ENCODE measurements at regions not wholly inside any gene's neighbourhood (a gene's known extent, or its start where the extent isn't known, plus 50 kb on each side); places are given as distances from the start of the nearest gene placed in this dataset.

GRCh38 chr22:19663821-19664355 lies 50.4 kb upstream of the SEPTIN5 start:
- Histone ChIP-seq H4K20me1 (ENCODE audit: low read length) (no peaks in the 10 kb centered on the region), H3K27ac (ENCODE audit: low read length) (no peak overlapping the region), H2AFZ (ENCODE audit: low read length) (no peak overlapping the region), H3K27me3 (ENCODE audit: low read length) (no peaks in the 10 kb centered on the region), H3F3A (ENCODE audit: low read length, unreplicated experiment) (no peaks in the 10 kb centered on the region), H3K9me3 (ENCODE audit: low read length) (no peaks in the 10 kb centered on the region), H3K4me1 (ENCODE audit: insufficient read depth, low read length) (no peaks in the 10 kb centered on the region), H3K4me3 (ENCODE audit: low read length) (no peak overlapping the region), H3K4me2 (ENCODE audit: low read length) (no peak overlapping the region), H3K9me2 (replicated peaks; ENCODE audit: low read length) (no peaks in the 10 kb centered on the region), H3K79me2 (ENCODE audit: low read length) (no peaks in the 10 kb centered on the region), H3K36me3 (ENCODE audit: low read depth, low read length) (no peaks in the 10 kb centered on the region), H3K9ac (ENCODE audit: low read length) (no peak overlapping the region)
- ATAC-seq (no peak), DNase-seq (no peak)
- BruUV-seq (replicated peaks) = no TSS peak
- CTCF ChIA-PET = no interaction called here
- POLR2A ChIA-PET (ENCODE audit: unreplicated experiment) = no interaction called here
- TF ChIP-seq, protein P1, sequence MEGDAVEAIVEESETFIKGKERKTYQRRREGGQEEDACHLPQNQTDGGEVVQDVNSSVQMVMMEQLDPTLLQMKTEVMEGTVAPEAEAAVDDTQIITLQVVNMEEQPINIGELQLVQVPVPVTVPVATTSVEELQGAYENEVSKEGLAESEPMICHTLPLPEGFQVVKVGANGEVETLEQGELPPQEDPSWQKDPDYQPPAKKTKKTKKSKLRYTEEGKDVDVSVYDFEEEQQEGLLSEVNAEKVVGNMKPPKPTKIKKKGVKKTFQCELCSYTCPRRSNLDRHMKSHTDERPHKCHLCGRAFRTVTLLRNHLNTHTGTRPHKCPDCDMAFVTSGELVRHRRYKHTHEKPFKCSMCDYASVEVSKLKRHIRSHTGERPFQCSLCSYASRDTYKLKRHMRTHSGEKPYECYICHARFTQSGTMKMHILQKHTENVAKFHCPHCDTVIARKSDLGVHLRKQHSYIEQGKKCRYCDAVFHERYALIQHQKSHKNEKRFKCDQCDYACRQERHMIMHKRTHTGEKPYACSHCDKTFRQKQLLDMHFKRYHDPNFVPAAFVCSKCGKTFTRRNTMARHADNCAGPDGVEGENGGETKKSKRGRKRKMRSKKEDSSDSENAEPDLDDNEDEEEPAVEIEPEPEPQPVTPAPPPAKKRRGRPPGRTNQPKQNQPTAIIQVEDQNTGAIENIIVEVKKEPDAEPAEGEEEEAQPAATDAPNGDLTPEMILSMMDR (conservative IDR thresholded peaks at IDR 0.05; ENCODE audit: low read depth, low read length) = no peak
- TF ChIP-seq EZH2 (IDR thresholded peaks at IDR 0.05; ENCODE audit: low read length, unreplicated experiment) (no peak), EZH2phosphoT487 (IDR thresholded peaks at IDR 0.05; ENCODE audit: borderline replicate concordance, low read length) (no peak)
- intact Hi-C loops (cut with micrococcal nuclease) = no loop called here

GRCh38 chr22:19664406-19664805 lies 49.9 kb upstream of the SEPTIN5 start:
- Histone ChIP-seq H3K4me3 (ENCODE audit: low read length) (no peak overlapping the region), H4K20me1 (ENCODE audit: low read length) (no peaks in the 10 kb centered on the region), H3K79me2 (ENCODE audit: low read length) (no peaks in the 10 kb centered on the region), H3F3A (ENCODE audit: low read length, unreplicated experiment) (no peaks in the 10 kb centered on the region), H3K27me3 (ENCODE audit: low read length) (no peaks in the 10 kb centered on the region), H3K36me3 (ENCODE audit: low read depth, low read length) (no peaks in the 10 kb centered on the region), H3K4me2 (ENCODE audit: low read length) (no peak overlapping the region), H3K9ac (ENCODE audit: low read length) (no peak overlapping the region), H2AFZ (ENCODE audit: low read length) (no peak overlapping the region), H3K9me3 (ENCODE audit: low read length) (no peaks in the 10 kb centered on the region), H3K9me2 (replicated peaks; ENCODE audit: low read length) (no peaks in the 10 kb centered on the region), H3K27ac (ENCODE audit: low read length) (no peak overlapping the region), H3K4me1 (ENCODE audit: insufficient read depth, low read length) (no peaks in the 10 kb centered on the region)
- ATAC-seq (no peak), DNase-seq (no peak)
- POLR2A ChIA-PET (ENCODE audit: unreplicated experiment) = no interaction called here
- intact Hi-C loops (cut with micrococcal nuclease) = no loop called here
- BruUV-seq (replicated peaks) = no TSS peak
- CTCF ChIA-PET = no interaction called here
- no peak for TF ChIP-seq EZH2phosphoT487 (IDR thresholded peaks at IDR 0.05; ENCODE audit: borderline replicate concordance, low read length)
- TF ChIP-seq EZH2 (IDR thresholded peaks at IDR 0.05; ENCODE audit: low read length, unreplicated experiment) = no peak
- TF ChIP-seq, protein P1 (conservative IDR thresholded peaks at IDR 0.05; ENCODE audit: low read depth, low read length) = no peak
